ENCODE measurements at regions not wholly inside any gene's neighbourhood (a gene's known extent, or its start where the extent isn't known, plus 50 kb on each side); places are given as distances from the start of the nearest gene placed in this dataset.
A peak's percentile ranks its signal among the peaks of the same experiment; 100 is the strongest.

DNA sequence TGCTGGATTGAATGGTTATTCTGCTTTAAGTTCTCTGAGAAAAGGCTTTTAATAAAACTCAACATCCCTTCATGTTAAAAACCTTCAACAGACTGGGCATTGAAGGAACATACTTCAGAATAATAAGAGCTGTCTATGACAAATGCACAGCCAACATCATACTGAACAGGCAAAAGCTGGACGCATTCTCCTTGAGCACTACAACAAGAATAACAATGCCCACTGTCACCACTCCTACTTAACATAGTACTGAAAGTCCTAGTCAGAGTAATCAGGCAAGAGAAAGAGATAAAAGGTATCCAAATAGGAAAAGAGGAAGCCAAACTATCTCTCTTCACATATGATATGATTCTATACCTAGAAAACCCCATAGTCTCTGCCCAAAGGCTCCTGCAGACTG lies 641.4 kb downstream of the IRS1 start:
- in situ Hi-C loops (cut with HindIII; ENCODE audit: low pct_unique_long_range_greater_than_20kb, low sequenced_read_pairs) = no loop called here
- no peak for DNase-seq (ENCODE audit: low read depth in 1 of 2, low spot score in 1 of 2)
- no peak for TF ChIP-seq JUND (IDR thresholded peaks at IDR 0.05; ENCODE audit: low read depth)

DNA sequence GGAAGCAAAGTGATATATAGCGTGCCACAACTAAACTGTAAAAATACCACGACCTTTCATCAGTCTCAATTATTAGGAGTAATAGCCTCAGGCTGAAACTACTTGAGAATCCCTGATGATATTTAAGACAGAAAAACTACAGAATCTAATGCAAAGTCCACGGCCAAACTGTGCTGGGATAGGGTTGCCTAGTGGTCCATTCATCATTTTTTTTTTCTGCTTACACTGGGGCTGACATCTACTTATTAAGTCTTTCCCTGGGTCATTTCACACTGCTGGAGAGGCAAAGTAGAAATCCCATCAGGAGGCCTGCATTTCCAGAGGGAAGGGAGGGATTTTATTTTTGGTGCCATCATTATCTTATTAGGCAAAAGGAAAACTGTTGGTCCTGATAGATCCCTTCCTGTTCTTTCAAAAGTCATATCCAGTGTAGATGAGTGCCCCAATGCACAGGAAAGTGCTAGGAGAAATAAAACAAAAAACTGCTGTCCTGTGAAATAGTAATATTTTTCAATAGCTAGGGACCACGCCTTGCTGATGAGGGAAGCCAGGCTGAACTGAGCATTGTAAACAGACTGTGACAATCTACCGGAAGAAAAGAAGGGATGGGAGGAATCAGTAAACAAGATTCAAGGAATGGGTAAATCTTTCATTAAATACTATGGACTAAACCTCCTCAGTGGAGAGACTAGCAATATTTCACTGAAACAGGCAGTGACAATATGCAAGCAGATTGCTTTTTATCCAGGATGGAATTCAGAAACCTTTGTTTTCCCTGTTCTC lies 644.3 kb downstream of the IRS1 start:
- no peak for DNase-seq (ENCODE audit: low read depth in 1 of 2, low spot score in 1 of 2)
- in situ Hi-C loops (cut with HindIII; ENCODE audit: low pct_unique_long_range_greater_than_20kb, low sequenced_read_pairs) = no loop called here
- no peak for TF ChIP-seq JUND (IDR thresholded peaks at IDR 0.05; ENCODE audit: low read depth)

DNA sequence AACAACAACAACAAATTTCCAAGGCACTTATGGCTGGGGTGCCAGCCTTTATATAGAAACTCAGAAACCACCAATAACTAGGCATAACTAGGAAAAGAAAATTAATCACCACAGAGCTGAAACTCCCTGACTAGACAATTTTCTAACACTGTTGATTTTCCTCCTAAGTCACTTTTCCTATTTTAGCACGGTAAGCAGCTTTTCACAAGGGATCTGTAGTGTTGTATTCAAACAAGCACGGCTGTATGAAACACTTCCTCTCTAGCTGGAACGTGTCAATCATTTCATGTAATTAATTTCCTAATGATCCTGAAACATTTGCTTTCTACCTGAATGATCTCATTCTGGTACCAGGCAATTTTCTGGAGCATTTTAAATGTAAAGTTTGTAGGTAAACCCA lies 645.0 kb downstream of the IRS1 start:
- TF ChIP-seq JUND (IDR thresholded peaks at IDR 0.05; ENCODE audit: low read depth) = no peak
- no peak for DNase-seq (ENCODE audit: low read depth in 1 of 2, low spot score in 1 of 2)
- in situ Hi-C loops (cut with HindIII; ENCODE audit: low pct_unique_long_range_greater_than_20kb, low sequenced_read_pairs) = no loop called here

DNA sequence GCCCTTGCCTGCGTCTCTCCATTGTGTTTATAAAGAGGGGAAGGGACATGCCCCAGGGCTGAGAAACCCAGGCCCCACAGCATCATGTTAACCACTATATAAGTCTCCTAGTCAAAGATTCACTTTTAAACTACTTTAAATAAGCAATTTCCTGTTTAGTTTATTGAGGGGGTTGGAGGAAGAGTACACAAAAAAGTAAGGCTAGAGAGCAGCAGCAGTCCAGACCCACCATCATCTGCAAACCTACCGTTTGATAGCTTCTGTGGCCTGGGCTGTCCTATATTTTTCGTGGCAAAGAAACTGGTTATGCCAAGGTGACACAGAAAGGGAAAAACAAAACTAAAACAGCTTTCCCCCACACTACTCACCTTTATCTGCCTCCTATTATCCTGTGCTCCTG lies 646.1 kb downstream of the IRS1 start:
- TF ChIP-seq JUND (IDR thresholded peaks at IDR 0.05; ENCODE audit: low read depth) = no peak
- DNase-seq (ENCODE audit: low read depth in 1 of 2, low spot score in 1 of 2) = no peak

DNA sequence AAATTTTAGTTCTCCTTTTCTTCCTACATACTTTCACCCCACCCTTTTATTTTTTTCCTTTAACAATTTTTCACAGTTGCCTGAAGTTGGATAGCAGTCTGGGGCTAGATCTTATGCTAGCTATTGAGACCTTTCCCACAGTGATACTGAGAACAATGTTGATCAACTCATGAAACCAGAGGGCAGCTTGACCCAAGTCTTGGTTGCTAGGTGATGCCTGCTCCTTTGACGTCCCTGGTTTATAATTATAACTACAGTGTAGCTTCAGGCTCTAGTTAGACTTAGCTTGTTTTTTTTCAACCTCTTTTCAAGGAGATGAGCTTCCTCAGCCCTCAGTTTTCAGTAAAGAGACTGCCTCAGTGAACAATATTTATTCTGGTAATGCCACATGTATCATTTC lies 648.5 kb downstream of the IRS1 start:
- in situ Hi-C loops (cut with HindIII; ENCODE audit: low pct_unique_long_range_greater_than_20kb, low sequenced_read_pairs) = no loop called here
- no peak for TF ChIP-seq JUND (IDR thresholded peaks at IDR 0.05; ENCODE audit: low read depth)
- DNase-seq (ENCODE audit: low read depth in 1 of 2, low spot score in 1 of 2) = peak in 1 of 2 experiments; percentile 91

More for the DNA sequence above, 646.1 kb downstream of the IRS1 start:
- in situ Hi-C loops (cut with HindIII; ENCODE audit: low pct_unique_long_range_greater_than_20kb, low sequenced_read_pairs) = no loop called here

DNA sequence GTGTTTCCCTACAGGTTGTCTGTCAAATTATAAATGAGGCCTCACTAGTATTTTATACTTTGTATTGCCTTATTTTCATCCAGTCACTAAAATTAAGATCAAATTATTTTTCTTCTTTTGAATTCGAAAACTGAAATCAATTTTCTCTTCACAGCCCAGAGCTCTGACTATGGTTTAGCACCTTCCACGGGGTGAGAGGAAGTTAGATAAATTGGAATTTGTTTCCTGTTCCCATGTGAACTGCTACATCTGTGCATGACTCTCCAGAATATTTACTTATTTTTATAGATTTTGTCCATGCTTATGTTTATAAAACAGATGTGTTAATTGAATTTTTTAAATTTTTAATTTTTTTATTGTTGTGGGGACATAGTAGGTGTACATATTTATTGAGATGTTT lies 656.5 kb downstream of the IRS1 start:
- in situ Hi-C loops (cut with HindIII; ENCODE audit: low pct_unique_long_range_greater_than_20kb, low sequenced_read_pairs) = no loop called here
- no peak for TF ChIP-seq JUND (IDR thresholded peaks at IDR 0.05; ENCODE audit: low read depth)
- no peak for DNase-seq (ENCODE audit: low read depth in 1 of 2, low spot score in 1 of 2)

DNA sequence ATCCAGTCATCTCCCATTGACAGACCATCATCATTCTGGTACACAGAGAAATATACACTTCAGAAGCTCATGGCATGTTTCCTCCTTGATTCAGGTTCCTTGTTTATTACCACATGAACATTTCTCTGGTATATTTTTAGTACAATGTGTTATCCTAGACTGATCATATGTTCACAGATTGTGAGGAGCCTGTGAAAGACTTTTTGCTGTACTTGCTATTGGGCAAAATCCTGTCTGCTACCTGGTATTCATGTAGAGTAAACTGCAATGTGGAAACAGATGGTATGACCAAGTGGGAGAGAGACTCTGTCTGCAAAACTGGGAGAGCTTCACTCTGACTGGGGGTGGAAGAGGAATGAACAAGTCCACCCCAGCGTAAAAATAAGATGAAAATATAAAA lies 657.2 kb downstream of the IRS1 start:
- TF ChIP-seq JUND (IDR thresholded peaks at IDR 0.05; ENCODE audit: low read depth) = no peak
- no peak for DNase-seq (ENCODE audit: low read depth in 1 of 2, low spot score in 1 of 2)
- in situ Hi-C loops (cut with HindIII; ENCODE audit: low pct_unique_long_range_greater_than_20kb, low sequenced_read_pairs) = no loop called here

DNA sequence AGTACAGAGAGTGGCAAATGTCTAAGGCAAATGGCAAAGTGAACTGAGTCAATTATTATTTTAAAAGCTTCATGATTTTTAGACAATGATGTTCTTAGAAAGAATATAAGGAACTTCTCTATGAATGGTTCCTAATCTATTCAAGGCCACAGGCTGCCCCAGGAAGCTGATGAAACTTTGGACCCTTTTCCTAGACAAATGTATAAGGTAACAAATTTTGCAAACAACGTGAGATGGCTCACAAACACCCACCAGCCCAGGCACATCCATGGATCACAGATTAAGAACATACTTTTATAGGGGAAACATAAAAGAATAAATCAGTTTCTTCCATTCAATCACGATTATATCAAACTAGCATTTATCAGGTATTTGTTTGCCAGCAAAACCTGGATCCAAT lies 659.0 kb downstream of the IRS1 start:
- in situ Hi-C loops (cut with HindIII; ENCODE audit: low pct_unique_long_range_greater_than_20kb, low sequenced_read_pairs) = no loop called here
- DNase-seq (ENCODE audit: low read depth in 1 of 2, low spot score in 1 of 2) = no peak
- TF ChIP-seq JUND (IDR thresholded peaks at IDR 0.05; ENCODE audit: low read depth) = no peak

DNA sequence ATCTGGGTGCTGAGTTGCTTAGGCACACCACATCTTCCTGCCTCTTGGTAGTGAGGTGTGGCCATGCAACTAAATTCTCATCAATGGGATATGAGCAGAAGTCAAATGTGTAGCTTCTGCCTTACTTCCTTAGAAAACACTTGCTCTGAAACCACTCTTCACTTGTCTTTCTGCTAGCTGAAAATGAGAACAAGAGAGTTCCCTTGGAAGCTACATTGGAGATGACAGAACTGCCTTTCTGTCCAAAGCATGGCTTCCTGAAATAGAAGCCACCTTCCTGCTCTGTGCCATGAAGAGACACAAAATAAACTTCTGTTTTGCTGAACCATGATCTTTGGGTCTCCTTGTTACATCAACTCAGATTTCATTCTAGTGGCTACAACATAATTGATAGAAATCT lies 659.9 kb downstream of the IRS1 start:
- TF ChIP-seq JUND (IDR thresholded peaks at IDR 0.05; ENCODE audit: low read depth) = no peak
- no peak for DNase-seq (ENCODE audit: low read depth in 1 of 2, low spot score in 1 of 2)
- in situ Hi-C loops (cut with HindIII; ENCODE audit: low pct_unique_long_range_greater_than_20kb, low sequenced_read_pairs) = no loop called here

DNA sequence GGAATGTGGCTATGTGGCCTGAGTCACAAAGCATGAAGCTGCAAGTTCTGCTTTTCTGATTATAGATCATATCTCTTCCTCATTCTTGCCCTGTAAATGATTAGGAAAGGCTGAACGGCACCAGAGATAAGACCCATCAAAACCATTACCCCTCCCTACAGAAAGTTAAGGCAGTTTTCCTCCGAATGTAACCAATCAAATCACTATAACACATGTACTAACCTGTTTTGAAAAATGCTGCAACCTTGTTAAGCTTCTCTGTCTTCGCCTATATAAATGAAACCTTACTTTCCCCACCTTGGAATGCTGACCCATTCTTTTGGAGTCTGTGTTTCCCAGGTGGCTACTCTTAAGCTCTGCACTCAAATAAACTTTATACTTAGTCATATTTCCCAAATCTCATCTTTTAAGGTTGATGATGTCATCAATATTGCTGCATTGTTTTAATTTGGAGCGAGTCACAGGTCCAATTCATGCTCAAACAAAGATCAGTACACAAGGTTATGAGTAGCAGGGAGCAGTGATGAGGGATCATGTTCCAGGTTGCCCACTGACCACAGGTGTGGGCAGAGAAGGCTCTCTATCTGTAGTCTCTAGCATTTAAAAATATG lies 662.3 kb downstream of the IRS1 start:
- in situ Hi-C loops (cut with HindIII; ENCODE audit: low pct_unique_long_range_greater_than_20kb, low sequenced_read_pairs) = no loop called here
- TF ChIP-seq JUND (IDR thresholded peaks at IDR 0.05; ENCODE audit: low read depth) = no peak
- DNase-seq (ENCODE audit: low read depth in 1 of 2, low spot score in 1 of 2) = no peak

DNA sequence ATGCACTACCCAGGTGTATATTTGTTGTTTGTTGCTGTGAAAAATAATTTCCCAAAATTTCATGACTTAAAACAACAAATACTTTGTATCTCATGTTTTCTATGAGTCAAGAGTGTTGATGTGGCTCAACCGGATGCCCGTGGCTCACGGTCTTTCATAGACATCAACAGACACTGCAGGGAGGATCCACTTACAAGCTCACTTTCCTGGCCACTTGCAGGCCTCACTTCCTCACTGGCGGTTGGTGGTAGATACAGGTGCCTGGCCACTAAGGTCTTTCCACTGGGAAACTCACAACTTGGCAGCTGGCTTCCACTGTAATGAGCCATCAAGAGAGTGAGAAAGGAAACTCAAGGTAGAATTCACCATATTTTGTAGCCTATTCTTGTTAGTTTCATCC lies 662.9 kb downstream of the IRS1 start:
- in situ Hi-C loops (cut with HindIII; ENCODE audit: low pct_unique_long_range_greater_than_20kb, low sequenced_read_pairs) = no loop called here
- DNase-seq (ENCODE audit: low read depth in 1 of 2, low spot score in 1 of 2) = no peak
- no peak for TF ChIP-seq JUND (IDR thresholded peaks at IDR 0.05; ENCODE audit: low read depth)

DNA sequence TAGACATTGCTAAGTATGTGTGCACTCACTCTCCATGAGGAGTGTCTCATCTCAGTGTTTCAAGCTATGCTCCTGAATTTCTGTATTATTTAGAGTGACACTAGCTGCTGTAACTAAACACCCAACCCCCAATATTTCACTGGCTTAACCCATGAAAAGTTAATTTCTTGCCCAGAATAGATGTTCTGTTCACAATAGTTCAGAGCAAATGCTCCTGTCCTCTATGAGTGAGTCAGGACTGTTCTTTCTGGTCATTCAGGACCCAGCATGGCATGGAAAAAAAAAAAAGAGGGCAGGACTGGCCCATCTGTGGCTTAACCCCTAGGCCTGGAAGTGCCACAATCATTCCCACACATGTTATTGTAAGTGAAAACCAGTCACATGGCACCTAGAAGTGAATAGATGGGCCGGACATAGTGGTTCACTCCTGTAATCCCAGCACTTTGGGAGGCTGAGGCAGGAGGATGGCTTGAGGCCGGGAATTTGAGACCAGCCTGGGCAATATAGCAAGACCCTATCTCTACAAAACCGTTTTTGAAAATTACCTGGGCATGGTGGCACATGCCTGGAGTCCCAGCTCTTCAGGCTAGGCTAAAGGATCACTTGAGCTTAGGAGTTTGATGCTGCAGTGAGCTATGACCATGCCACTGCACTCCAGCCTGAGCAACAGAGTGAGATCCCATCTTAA lies 663.6 kb downstream of the IRS1 start:
- TF ChIP-seq JUND (IDR thresholded peaks at IDR 0.05; ENCODE audit: low read depth) = no peak
- DNase-seq (ENCODE audit: low read depth in 1 of 2, low spot score in 1 of 2) = no peak
- in situ Hi-C loops (cut with HindIII; ENCODE audit: low pct_unique_long_range_greater_than_20kb, low sequenced_read_pairs) = no loop called here

Measured in T47D (cell line).